Kidney (tissue), 13 donors: ENCODE measurements at regions not wholly inside any gene's neighbourhood (a gene's known extent, or its start where the extent isn't known, plus 50 kb on each side); places are given as distances from the start of the nearest gene placed in this dataset.
"Not testable (repeated sequence)": the region's sequence is repeated elsewhere in the genome, so short reads cannot be mapped to it uniquely, and the experiment has no call there.

Source experiments
- DNase-seq, 5 donors: peaks; one replicate each; pipeline ENCODE4 v3.0.0-alpha.2; 2013 to 2020
- FAIRE-seq: peaks from 2 replicates; lab custom pipeline; 2012; peaks lifted over from hg19 to GRCh38; lab: Jason Lieb, UNC
- H3K27ac ChIP-seq, 2 donors: one replicate each; pipeline ENCODE4 v1.7.0; 2013; ENCODE audit warnings: low read depth in 2 of 2, low read length in 2 of 2, inconsistent platforms in 1 of 2
- H3K27me3 ChIP-seq: one replicate; pipeline ENCODE4 v1.7.1; 2013; ENCODE audit warnings: low read length, inconsistent platforms; ENCODE audit not compliant: control insufficient read depth, insufficient read depth
- H3K36me3 ChIP-seq, 3 donors: one replicate each; pipeline versions ENCODE4 v1.7.0 to v1.7.1; 2013; ENCODE audit warnings: low read length in 3 of 3, control low read depth in 1 of 3, inconsistent platforms in 1 of 3; ENCODE audit not compliant: insufficient read depth in 3 of 3, control insufficient read depth in 2 of 3
- H3K4me1 ChIP-seq, 3 donors: one replicate each; pipeline versions ENCODE4 v1.7.0 to v1.7.1; 2013; ENCODE audit warnings: low read length in 3 of 3, inconsistent platforms in 1 of 3, low read depth in 1 of 3; ENCODE audit not compliant: control insufficient read depth in 2 of 3, insufficient read depth in 2 of 3
- H3K4me3 ChIP-seq, 3 donors: one replicate each; pipeline versions ENCODE4 v1.7.0 to v1.8.1; 2013; ENCODE audit warnings: low read length in 3 of 3, control low read depth in 1 of 3, inconsistent platforms in 1 of 3
- H3K9ac ChIP-seq, 3 donors: one replicate each; pipeline versions ENCODE4 v1.7.0 to v1.7.1; 2013; ENCODE audit warnings: low read length in 3 of 3, control low read depth in 1 of 3, inconsistent platforms in 1 of 3
- H3K9me3 ChIP-seq, 3 donors: one replicate each; pipeline versions ENCODE4 v1.7.0 to v1.7.1; 2013; ENCODE audit warnings: low read length in 3 of 3, control low read depth in 1 of 3, inconsistent platforms in 1 of 3; ENCODE audit not compliant: control insufficient read depth in 2 of 3, insufficient read depth in 1 of 3
- intact Hi-C: fragments of 100-400 bp; cut with DNase I; formaldehyde crosslinking; loops from one replicate; pipeline ENCODE4 v1.11.1; 2022
- TF ChIP-seq, protein P1 (sequence below): IDR thresholded peaks from 3 replicates; pipeline ENCODE4 v1.5.1; 2012; ENCODE audit warnings: mild to moderate bottlenecking, moderate library complexity, borderline replicate concordance; ENCODE audit not compliant: insufficient read depth; ENCODE audit errors: extremely low read depth
- donor health status: control.
- donor health status: control.
- donor health status: control.
- donor health status: control.
- donor health status: control.
- donor health status: DM: yes; HTN: yes; CAD: no.
- donor health status: Normal renal cell carcinoma (clear cell type).

DNA sequence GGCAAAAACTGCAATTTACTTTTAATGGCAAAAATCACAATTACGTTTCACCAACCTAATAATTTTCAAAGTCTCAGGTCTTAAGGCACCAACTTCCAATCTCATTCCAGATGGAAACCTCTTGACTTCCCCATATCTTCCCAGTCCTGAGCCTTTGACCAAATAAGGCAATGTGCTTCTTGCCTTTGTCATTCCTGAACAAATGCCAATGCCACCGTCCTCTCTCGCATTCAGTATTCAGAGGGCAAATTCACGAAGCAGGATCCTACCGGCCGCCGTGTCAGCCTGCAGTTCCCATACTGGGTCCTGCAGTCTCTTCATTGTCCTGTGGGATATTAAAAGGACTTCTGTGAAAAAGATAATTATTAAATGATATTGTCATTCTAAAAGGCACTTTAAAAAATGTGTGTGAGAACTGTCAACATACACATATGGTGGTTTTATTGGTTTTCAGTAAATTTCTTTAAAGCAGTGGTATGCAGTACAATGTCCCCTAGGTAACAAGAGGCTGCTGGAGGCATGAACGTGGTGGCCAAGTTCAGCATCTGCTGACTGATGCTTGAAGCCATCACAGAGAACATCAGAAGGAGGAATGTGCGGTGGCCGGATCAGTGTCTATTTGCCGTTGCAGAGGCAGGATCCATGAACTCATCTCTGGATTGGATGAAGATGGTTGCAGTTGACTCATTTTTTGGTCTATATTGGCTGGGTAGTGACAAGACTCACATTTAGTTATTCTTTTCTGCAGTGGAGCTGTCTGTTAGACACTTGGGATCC lies 101.4 kb upstream of the IRX4 start:
- no peaks in the 10 kb centered on the region for H3K27me3 ChIP-seq
- H3K4me3 ChIP-seq, result no peak overlapping the region
- no peak overlapping the region for H3K27ac ChIP-seq
- no peak overlapping the region for H3K9ac ChIP-seq
- FAIRE-seq, result no peak
- no peak for DNase-seq
- TF ChIP-seq, protein P1, sequence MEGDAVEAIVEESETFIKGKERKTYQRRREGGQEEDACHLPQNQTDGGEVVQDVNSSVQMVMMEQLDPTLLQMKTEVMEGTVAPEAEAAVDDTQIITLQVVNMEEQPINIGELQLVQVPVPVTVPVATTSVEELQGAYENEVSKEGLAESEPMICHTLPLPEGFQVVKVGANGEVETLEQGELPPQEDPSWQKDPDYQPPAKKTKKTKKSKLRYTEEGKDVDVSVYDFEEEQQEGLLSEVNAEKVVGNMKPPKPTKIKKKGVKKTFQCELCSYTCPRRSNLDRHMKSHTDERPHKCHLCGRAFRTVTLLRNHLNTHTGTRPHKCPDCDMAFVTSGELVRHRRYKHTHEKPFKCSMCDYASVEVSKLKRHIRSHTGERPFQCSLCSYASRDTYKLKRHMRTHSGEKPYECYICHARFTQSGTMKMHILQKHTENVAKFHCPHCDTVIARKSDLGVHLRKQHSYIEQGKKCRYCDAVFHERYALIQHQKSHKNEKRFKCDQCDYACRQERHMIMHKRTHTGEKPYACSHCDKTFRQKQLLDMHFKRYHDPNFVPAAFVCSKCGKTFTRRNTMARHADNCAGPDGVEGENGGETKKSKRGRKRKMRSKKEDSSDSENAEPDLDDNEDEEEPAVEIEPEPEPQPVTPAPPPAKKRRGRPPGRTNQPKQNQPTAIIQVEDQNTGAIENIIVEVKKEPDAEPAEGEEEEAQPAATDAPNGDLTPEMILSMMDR, result no peak
- intact Hi-C loops, result no loop called here
- H3K9me3 ChIP-seq, result peaks cover 0 to 2% (median 0%) of the 10 kb centered on the region in 3 donors
- H3K36me3 ChIP-seq, result no peaks in the 10 kb centered on the region
- H3K4me1 ChIP-seq, result no peaks in the 10 kb centered on the region

GRCh38 chr5:1983401-1983800 lies 100.7 kb upstream of the IRX4 start:
- no peak for DNase-seq
- FAIRE-seq, result no peak
- Histone ChIP-seq H3K27ac (no peak overlapping the region), H3K27me3 (no peaks in the 10 kb centered on the region), H3K4me1 (no peaks in the 10 kb centered on the region), H3K36me3 (no peaks in the 10 kb centered on the region), H3K9ac (no peak overlapping the region), H3K9me3 (peaks cover 0 to 2% (median 0%) of the 10 kb centered on the region in 3 donors), H3K4me3 (no peak overlapping the region)
- intact Hi-C loops, result no loop called here
- TF ChIP-seq, protein P1, result no peak

DNA sequence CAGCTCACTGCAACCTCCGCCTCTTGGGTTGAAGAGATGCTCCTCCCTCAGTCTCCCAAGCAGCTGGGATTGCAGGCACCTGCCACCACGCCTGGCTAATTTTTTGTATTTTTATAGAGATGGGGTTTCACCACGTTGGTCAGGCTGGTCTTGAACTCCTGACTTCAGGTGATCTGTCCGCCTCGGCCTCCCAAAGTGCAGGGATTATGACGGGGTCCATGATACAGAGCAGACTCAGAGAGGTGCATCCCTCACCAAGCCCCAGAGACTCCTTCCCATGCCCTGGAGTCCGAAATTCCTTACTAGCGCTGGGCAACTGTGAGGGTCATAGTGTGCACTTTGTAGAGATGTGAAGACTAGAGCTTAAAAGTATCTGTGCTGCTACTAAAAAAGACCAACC lies 99.8 kb upstream of the IRX4 start:
- intact Hi-C loops, H3K36me3 ChIP-seq, FAIRE-seq, H3K9me3 ChIP-seq, DNase-seq, H3K9ac ChIP-seq, H3K4me1 ChIP-seq, H3K4me3 ChIP-seq, H3K27me3 ChIP-seq, H3K27ac ChIP-seq: not testable (repeated sequence)

DNA sequence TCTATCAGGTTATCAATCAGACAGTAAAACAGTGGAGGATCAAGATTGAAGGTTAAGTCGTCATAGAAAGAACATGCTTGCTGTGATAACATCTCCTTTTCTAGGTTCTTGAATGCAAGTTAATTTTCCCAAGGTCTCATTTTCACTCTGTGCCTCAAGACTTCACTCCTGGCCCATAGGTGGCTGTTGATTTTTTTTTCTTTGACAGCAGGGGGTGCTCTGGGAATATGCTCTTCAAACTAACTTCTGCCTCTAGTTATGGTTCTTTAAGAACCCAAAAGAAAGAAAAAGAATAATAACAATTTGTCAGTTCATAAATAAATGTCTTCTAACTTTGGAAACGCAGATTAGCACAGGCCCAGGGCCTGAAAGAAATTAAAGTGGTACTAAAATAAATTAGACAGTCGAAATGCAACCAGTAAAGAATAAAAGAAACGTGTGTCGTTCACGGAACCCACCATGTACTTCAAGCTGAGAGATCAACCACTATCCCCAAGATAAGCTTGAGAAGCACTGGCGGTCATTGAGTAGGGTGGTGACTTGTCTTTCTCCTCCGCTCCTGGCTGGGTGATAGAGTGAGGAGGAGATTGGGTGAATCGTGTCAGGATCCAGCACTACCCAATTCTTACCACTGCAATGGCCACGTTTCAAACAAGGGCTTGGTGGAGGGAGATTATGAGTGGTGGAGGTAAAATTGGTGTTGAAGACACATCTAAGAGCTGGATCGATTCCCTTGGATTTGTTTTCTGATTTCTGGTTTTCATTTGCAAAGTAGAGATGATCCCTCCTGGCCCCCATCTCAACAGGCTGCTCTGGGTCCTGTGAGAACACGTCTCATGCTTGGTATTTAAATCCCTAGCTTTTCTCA lies 93.4 kb upstream of the IRX4 start:
- intact Hi-C loops, result no loop called here
- no peak overlapping the region for H3K9ac ChIP-seq
- no peaks in the 10 kb centered on the region for H3K27me3 ChIP-seq
- no peaks in the 10 kb centered on the region for H3K4me1 ChIP-seq
- TF ChIP-seq, protein P1, result no peak
- no peak for FAIRE-seq
- no peak overlapping the region for H3K27ac ChIP-seq
- no peaks in the 10 kb centered on the region for H3K36me3 ChIP-seq
- H3K4me3 ChIP-seq, result no peak overlapping the region
- H3K9me3 ChIP-seq, result no peaks in the 10 kb centered on the region
- no peak for DNase-seq
